Choroid plexus epithelial cell (primary cell): ENCODE measurements at regions not wholly inside any gene's neighbourhood (a gene's known extent, or its start where the extent isn't known, plus 50 kb on each side); places are given as distances from the start of the nearest gene placed in this dataset.

Source experiments
- DNase-seq: peaks from one replicate; pipeline ENCODE4 v3.0.0-alpha.2; 2010; ENCODE audit warnings: low read depth
- H3K4me3 ChIP-seq: 2 replicates; pipeline ENCODE4 v1.5.1; 2011; ENCODE audit warnings: low read depth, mild to moderate bottlenecking, control low read depth, low read length, moderate library complexity
- CTCF ChIP-seq: conservative IDR thresholded peaks from 2 replicates; pipeline ENCODE4 v1.5.1; 2011; ENCODE audit warnings: low read depth, mild to moderate bottlenecking, control low read depth, inconsistent platforms, low read length, moderate library complexity

GRCh38 chr3:20873235-20873634 lies 687.2 kb upstream of the SGO1 start:
- no peak for TF ChIP-seq CTCF
- H3K4me3 ChIP-seq, result no peak overlapping the region
- no peak for DNase-seq

GRCh38 chr3:20870106-20870899 lies 684.3 kb upstream of the SGO1 start:
- no peak overlapping the region for H3K4me3 ChIP-seq
- DNase-seq, result no peak
- TF ChIP-seq CTCF, result no peak

GRCh38 chr3:20865803-20866202 lies 679.8 kb upstream of the SGO1 start:
- H3K4me3 ChIP-seq, result no peak overlapping the region
- no peak for TF ChIP-seq CTCF
- no peak for DNase-seq

GRCh38 chr3:20861454-20861853 lies 675.4 kb upstream of the SGO1 start:
- TF ChIP-seq CTCF, result no peak
- no peak for DNase-seq
- no peak overlapping the region for H3K4me3 ChIP-seq

GRCh38 chr3:20857636-20858035 lies 671.6 kb upstream of the SGO1 start:
- no peak overlapping the region for H3K4me3 ChIP-seq
- peak; percentile 3 for DNase-seq
- TF ChIP-seq CTCF, result no peak

GRCh38 chr3:20853890-20854289 lies 667.9 kb upstream of the SGO1 start:
- no peak overlapping the region for H3K4me3 ChIP-seq
- no peak for TF ChIP-seq CTCF
- DNase-seq, result no peak

GRCh38 chr3:20852712-20853111 lies 666.7 kb upstream of the SGO1 start:
- H3K4me3 ChIP-seq, result no peak overlapping the region
- no peak for DNase-seq
- no peak for TF ChIP-seq CTCF
